HCT116 (cell line): ENCODE measurements at regions not wholly inside any gene's neighbourhood (a gene's known extent, or its start where the extent isn't known, plus 50 kb on each side); places are given as distances from the start of the nearest gene placed in this dataset.
A peak's percentile ranks its signal among the peaks of the same experiment; 100 is the strongest.

ENCODE experiments used
- ATAC-seq: fragments of 200-7000 bp; cut with Tn5 transposase; 2 replicates; pipeline ENCODE4 v1.9.1; 2020; ENCODE audit warnings: mild to moderate bottlenecking, moderate library complexity
- BruUV-seq: library from RNA; stranded (reverse); fragments of 400-500 nt; replicated peaks from 2 replicates; lab custom pipeline; 2021; lab: Mats Ljungman, UMichigan
- CTCF ChIA-PET: fragments of 300-600 bp; sonication (Branson Sonifier 250); formaldehyde crosslinking; loops from one replicate; lab custom pipeline; 2021; ENCODE audit warnings: antibody characterized with exemption; lab: Charles Lee
- POLR2A ChIA-PET: fragments of 300-600, 350-600 bp; sonication (Branson Sonifier 250); formaldehyde crosslinking; loops from one replicate; lab custom pipeline; 2021; ENCODE audit warnings: antibody characterized with exemption; lab: Charles Lee
- RAD21 ChIA-PET, 2 experiments: fragments of 300-600 bp; sonication (Branson Sonifier 250); formaldehyde crosslinking; loops; one replicate each; lab custom pipeline; 2023; ENCODE audit warnings: low total read pairs in 2 of 2; ENCODE audit not compliant: uncharacterized antibody in 2 of 2, unreplicated experiment in 2 of 2, low non-redundant PET in 1 of 2; lab: Charles Lee
- DNase-seq: peaks from one replicate; pipeline ENCODE4 v3.0.0-alpha.2; 2010; ENCODE audit warnings: low read depth, low spot score
- H2AFZ ChIP-seq: fragments of 200-600 bp; shearing (Covaris generic), sonication (generic); 2 replicates; pipeline ENCODE4 v1.6.1; 2017; ENCODE audit warnings: low read depth, mixed run types, mixed read lengths, antibody characterized with exemption, low read length; ENCODE audit not compliant: poor library complexity, severe bottlenecking
- H3K27ac ChIP-seq: 2 replicates; pipeline ENCODE4 v1.5.1; 2012; ENCODE audit warnings: low read depth, low read length
- H3K27me3 ChIP-seq: fragments of 200-600 bp; sonication (generic); 2 replicates; pipeline ENCODE4 v1.6.1; 2016; ENCODE audit warnings: mixed run types, low read length, mixed read lengths; ENCODE audit not compliant: insufficient read depth
- H3K36me3 ChIP-seq, 2 experiments: fragments of 200-500 bp in 1 of 2; fragments of 200-600 bp in 1 of 2; sonication (Bioruptor generic) in 1 of 2; sonication (generic) in 1 of 2; 2 replicates each; pipeline versions ENCODE4 v1.5.1 to v1.6.1; 2014 to 2016; ENCODE audit warnings: low read length in 2 of 2, inconsistent platforms in 1 of 2, mixed read lengths in 1 of 2, mixed run types in 1 of 2; ENCODE audit not compliant: insufficient read depth in 2 of 2, control insufficient read depth in 1 of 2
- H3K4me1 ChIP-seq, 2 experiments: fragments of 200-600 bp in 1 of 2; sonication (generic) in 1 of 2; 2 replicates each; pipeline versions ENCODE4 v1.5.1 to v1.6.1; 2012 to 2017; ENCODE audit warnings: low read length in 2 of 2, inconsistent platforms in 1 of 2, mild to moderate bottlenecking in 1 of 2, mixed read lengths in 1 of 2, mixed run types in 1 of 2, moderate library complexity in 1 of 2; ENCODE audit not compliant: insufficient read depth in 2 of 2, control insufficient read depth in 1 of 2
- H3K4me2 ChIP-seq: fragments of 200-600 bp; sonication (generic); 2 replicates; pipeline ENCODE4 v1.6.1; 2017; ENCODE audit warnings: mixed run types, low read length, mixed read lengths
- H3K4me3 ChIP-seq, 2 experiments: fragments of 200-600 bp in 1 of 2; sonication (generic) in 1 of 2; replicated peaks in 1 of 2; 2 replicates each; pipeline ENCODE4 v1.5.1; 2011 to 2016; ENCODE audit warnings: low read length in 2 of 2, control low read depth in 1 of 2, low read depth in 1 of 2, mild to moderate bottlenecking in 1 of 2, mixed read lengths in 1 of 2, mixed run types in 1 of 2
- H3K79me2 ChIP-seq: fragments of 200-600 bp; sonication (generic); 2 replicates; pipeline ENCODE4 v1.6.1; 2017; ENCODE audit warnings: mild to moderate bottlenecking, mixed run types, low read length, moderate library complexity, mixed read lengths; ENCODE audit not compliant: insufficient read depth
- H3K9ac ChIP-seq: fragments of 200-600 bp; sonication (generic); 2 replicates; pipeline ENCODE4 v1.6.1; 2016; ENCODE audit warnings: low read length, mixed read lengths
- H3K9me2 ChIP-seq: fragments of 200-600 bp; sonication (generic), shearing (Covaris generic); 2 replicates; pipeline ENCODE4 v1.6.1; 2017; ENCODE audit warnings: mixed run types, mild to moderate bottlenecking, moderate library complexity; ENCODE audit not compliant: insufficient read depth
- H3K9me3 ChIP-seq, 2 experiments: fragments of 200-500 bp in 1 of 2; fragments of 200-600 bp in 1 of 2; sonication (Bioruptor generic) in 1 of 2; sonication (generic) in 1 of 2; 2 replicates each; pipeline ENCODE4 v1.6.1; 2014 to 2017; ENCODE audit warnings: low read length in 2 of 2, mixed read lengths in 2 of 2, inconsistent platforms in 1 of 2, low read depth in 1 of 2, mild to moderate bottlenecking in 1 of 2, mixed run types in 1 of 2, moderate library complexity in 1 of 2; ENCODE audit not compliant: control insufficient read depth in 1 of 2, insufficient read depth in 1 of 2
- H4K20me1 ChIP-seq: fragments of 200-600 bp; sonication (generic), shearing (Covaris generic); 2 replicates; pipeline ENCODE4 v1.6.1; 2017; ENCODE audit warnings: mixed run types, mild to moderate bottlenecking, moderate library complexity; ENCODE audit not compliant: insufficient read depth
- CBX3 ChIP-seq: IDR thresholded peaks from 2 replicates; pipeline ENCODE4 v1.6.1; 2012; ENCODE audit warnings: low read depth
- CTCF ChIP-seq, 3 experiments: fragments of 200-600 bp in 1 of 3; sonication (generic) in 1 of 3; IDR thresholded peaks in 2 of 3; conservative IDR thresholded peaks in 1 of 3; 2 replicates each; pipeline ENCODE4 v1.5.1; 2012 to 2017; ENCODE audit warnings: low read depth in 2 of 3, low read length in 2 of 3, antibody characterized with exemption in 1 of 3, borderline replicate concordance in 1 of 3, control low read depth in 1 of 3, mild to moderate bottlenecking in 1 of 3, mixed read lengths in 1 of 3, mixed run types in 1 of 3, moderate library complexity in 1 of 3; ENCODE audit not compliant: insufficient read depth in 1 of 3
- EZH2 ChIP-seq: fragments of 200-600 bp; sonication (generic); IDR thresholded peaks from 2 replicates; pipeline ENCODE4 v1.6.1; 2017; ENCODE audit warnings: antibody characterized with exemption, mixed run types
- SRF ChIP-seq: IDR thresholded peaks from 2 replicates; pipeline ENCODE4 v1.6.1; 2012; ENCODE audit warnings: low read depth
- ZBTB33 ChIP-seq: IDR thresholded peaks from 2 replicates; pipeline ENCODE4 v1.6.1; 2011; ENCODE audit warnings: mild to moderate bottlenecking, low read length, moderate library complexity; ENCODE audit not compliant: insufficient replicate concordance; ENCODE audit errors: extremely low read depth
- intact Hi-C: fragments of 100-400 bp; cut with micrococcal nuclease; formaldehyde crosslinking; loops from 2 replicates; pipeline ENCODE4 v1.10.0; 2022

DNA sequence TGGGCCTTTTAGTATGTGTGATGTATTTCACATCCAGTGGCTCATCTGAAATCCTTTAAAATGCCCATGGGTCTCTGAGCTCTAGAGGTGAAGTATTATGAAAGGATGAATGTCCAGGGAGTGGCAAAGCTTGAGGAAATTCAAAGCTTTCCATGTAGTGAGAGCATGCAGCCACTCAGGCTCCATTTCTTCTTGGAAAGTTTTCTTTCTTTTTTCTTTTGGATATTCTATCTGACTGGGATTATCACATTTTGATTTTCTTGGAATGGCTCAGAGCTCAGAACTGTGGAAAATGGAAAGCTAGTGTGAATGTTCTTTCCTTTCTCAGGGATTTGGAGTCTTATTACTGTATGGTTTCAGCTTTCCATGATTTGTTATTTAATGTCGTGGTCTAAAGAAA, 397.4 kb downstream of the CD109 start:
- intact Hi-C loops = loop anchor here (5.0 kb wide), 1 partner anchor 489 kb away; no protein-coding TSS in a partner anchor

GRCh38 chr6:74091794-74092157, 395.8 kb downstream of the CD109 start:
- no peaks in the 10 kb centered on the region for H3K36me3 ChIP-seq
- no peaks in the 10 kb centered on the region for H3K4me1 ChIP-seq
- H3K4me3 ChIP-seq = no peak overlapping the region
- H3K27ac ChIP-seq = no peak overlapping the region
- H3K27me3 ChIP-seq = no peaks in the 10 kb centered on the region
- TF ChIP-seq EZH2 (no peak), ZBTB33 (no peak), CBX3 (no peak)
- no peaks in the 10 kb centered on the region for H3K79me2 ChIP-seq
- 0 out of 2 replicates have a peak overlapping the region, but pooled peaks have one; percentile 13 for H3K4me2 ChIP-seq
- H3K9me2 ChIP-seq = no peaks in the 10 kb centered on the region
- intact Hi-C loops = loop anchor here (2.0 to 5.0 kb wide), 2 partner anchors 491 to 1113 kb away; no protein-coding TSS in a partner anchor
- no peaks in the 10 kb centered on the region for H4K20me1 ChIP-seq
- CTCF ChIA-PET = interaction anchor here (0.8 to 4.2 kb wide), 10 partner anchors 10 to 1119 kb away, joined by 3 to 33 read pairs (median 6); no protein-coding TSS in a partner anchor
- H3K9ac ChIP-seq = no peak overlapping the region
- H2AFZ ChIP-seq = peak overlapping the region; percentile 89
- RAD21 ChIA-PET = no interaction called here
- no peaks in the 10 kb centered on the region for H3K9me3 ChIP-seq
- POLR2A ChIA-PET = interaction anchor here (0.8 to 1.0 kb wide), 2 partner anchors 12 to 41 kb away, joined by 3 read pairs; no protein-coding TSS in a partner anchor
- ATAC-seq (no peak), DNase-seq (no peak)
- BruUV-seq = no TSS peak

More for the DNA sequence above, 397.4 kb downstream of the CD109 start:
- POLR2A ChIA-PET = no interaction called here
- no peaks in the 10 kb centered on the region for H3K27me3 ChIP-seq
- no peak overlapping the region for H2AFZ ChIP-seq
- no peaks in the 10 kb centered on the region for H3K36me3 ChIP-seq
- no peaks in the 10 kb centered on the region for H3K4me1 ChIP-seq
- DNase-seq (no peak), ATAC-seq (no peak)
- H3K9me2 ChIP-seq = no peaks in the 10 kb centered on the region
- RAD21 ChIA-PET = no interaction called here
- no TSS peak for BruUV-seq
- no peaks in the 10 kb centered on the region for H4K20me1 ChIP-seq
- H3K9me3 ChIP-seq = no peaks in the 10 kb centered on the region
- no peaks in the 10 kb centered on the region for H3K79me2 ChIP-seq
- H3K4me2 ChIP-seq = no peak overlapping the region
- no peak overlapping the region for H3K4me3 ChIP-seq
- H3K9ac ChIP-seq = no peak overlapping the region
- TF ChIP-seq SRF (no peak), CTCF (IDR thresholded peaks at IDR 0.05 in 2 of 3, conservative IDR thresholded peaks at IDR 0.05 in 1 of 3; ENCODE audit: borderline replicate concordance in 1 of 3, insufficient read depth in 1 of 3, low read depth in 2 of 3, low read length in 2 of 3) (no peak)
- H3K27ac ChIP-seq = no peak overlapping the region
- CTCF ChIA-PET = interaction anchor here (0.8 to 4.2 kb wide), 3 partner anchors 187 to 1117 kb away, joined by 3 to 33 read pairs (median 4); no protein-coding TSS in a partner anchor
